Dendritic cell treated with granulocyte-macrophage colony-stimulating factor and Interleukin-4, amounts not matched to agents 40 ng/mL and 50 ng/mL, for 4 days (primary cell): ENCODE measurements at regions not wholly inside any gene's neighbourhood (a gene's known extent, or its start where the extent isn't known, plus 50 kb on each side); places are given as distances from the start of the nearest gene placed in this dataset.

Experiments
- H3K27ac Mint-ChIP-seq: one replicate; pipeline ENCODE4 v1.8.0; 2022; ENCODE audit warnings: mild to moderate bottlenecking, mixed read lengths
- H3K27me3 Mint-ChIP-seq: one replicate; pipeline ENCODE4 v1.8.0; 2022; ENCODE audit warnings: mild to moderate bottlenecking, mixed read lengths
- H3K36me3 Mint-ChIP-seq: one replicate; pipeline ENCODE4 v1.8.0; 2022; ENCODE audit warnings: low read depth, mixed read lengths
- H3K4me1 Mint-ChIP-seq: one replicate; pipeline ENCODE4 v1.8.0; 2022; ENCODE audit warnings: low read depth, mixed read lengths
- H3K4me3 Mint-ChIP-seq: one replicate; pipeline ENCODE4 v1.8.0; 2022; ENCODE audit warnings: mild to moderate bottlenecking, moderate library complexity, mixed read lengths
- H3K9me3 Mint-ChIP-seq: one replicate; pipeline ENCODE4 v1.8.0; 2022; ENCODE audit warnings: mixed read lengths
- intact Hi-C: fragments of 100-400 bp; cut with micrococcal nuclease; formaldehyde crosslinking; loops from one replicate; pipeline ENCODE4 v1.15.0; 2022

DNA sequence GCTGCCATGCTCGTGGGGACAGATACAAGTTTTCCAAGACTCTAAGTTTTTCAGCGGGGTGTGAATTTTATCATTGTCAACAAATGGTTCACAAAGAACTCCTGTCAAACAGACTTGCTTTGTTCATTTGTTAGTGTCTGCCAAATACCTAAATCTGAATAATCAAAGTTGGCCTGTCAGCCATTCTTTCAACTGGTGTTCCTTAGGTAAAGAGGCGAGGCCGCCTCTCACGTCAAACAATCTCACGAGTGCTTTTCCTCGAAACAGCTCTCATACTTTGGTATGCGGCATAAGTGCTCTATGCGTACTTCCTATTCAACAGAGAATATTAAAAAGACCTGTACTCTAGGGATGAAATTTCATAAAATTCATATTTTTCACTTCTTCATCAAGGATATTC, 51.4 kb upstream of the KANK4 start:
- no peaks in the 10 kb centered on the region for H3K4me1 Mint-ChIP-seq
- H3K36me3 Mint-ChIP-seq: no peaks in the 10 kb centered on the region
- H3K4me3 Mint-ChIP-seq: no peak overlapping the region
- peaks cover 7% of the 10 kb centered on the region for H3K27me3 Mint-ChIP-seq
- no peak overlapping the region for H3K27ac Mint-ChIP-seq
- intact Hi-C loops: no loop called here
- H3K9me3 Mint-ChIP-seq: peaks cover 7% of the 10 kb centered on the region

- H3K4me3 Mint-ChIP-seq: no peak overlapping the region
- no peaks in the 10 kb centered on the region for H3K36me3 Mint-ChIP-seq
- peaks cover 7% of the 10 kb centered on the region for H3K9me3 Mint-ChIP-seq
- H3K4me1 Mint-ChIP-seq: no peaks in the 10 kb centered on the region
- no peak overlapping the region for H3K27ac Mint-ChIP-seq
- H3K27me3 Mint-ChIP-seq: peaks cover 7% of the 10 kb centered on the region
- intact Hi-C loops: no loop called here
These were observed 52.1 kb upstream of the KANK4 start for GRCh38 chr1:62371375-62371774.

DNA sequence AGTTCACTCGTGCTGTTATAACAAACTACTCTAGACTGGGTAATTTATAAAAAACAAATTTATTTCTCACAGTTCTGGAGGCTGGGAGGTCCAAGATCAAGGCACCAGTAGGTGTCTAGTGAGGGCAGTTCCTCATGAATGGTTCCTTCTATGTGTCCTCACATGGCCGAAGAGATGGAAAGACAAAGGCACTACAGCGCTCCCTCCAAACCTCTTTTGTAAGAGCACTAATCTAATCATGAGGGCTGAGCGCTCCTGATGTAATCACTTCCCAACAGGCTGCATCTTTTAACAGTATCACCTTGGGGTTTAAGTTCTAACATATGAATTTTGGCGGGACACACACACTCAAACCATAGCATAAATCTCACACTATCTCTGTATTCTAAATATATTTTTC, 54.0 kb upstream of the KANK4 start:
- no peaks in the 10 kb centered on the region for H3K4me1 Mint-ChIP-seq
- H3K4me3 Mint-ChIP-seq: no peak overlapping the region

GRCh38 chr1:62377043-62377562, 57.9 kb upstream of the KANK4 start:
- intact Hi-C loops: no loop called here
- Mint-ChIP-seq H3K9me3 (no peaks in the 10 kb centered on the region), H3K36me3 (no peaks in the 10 kb centered on the region), H3K27me3 (no peaks in the 10 kb centered on the region), H3K4me3 (no peak overlapping the region), H3K27ac (no peak overlapping the region), H3K4me1 (no peaks in the 10 kb centered on the region)

More for the DNA sequence above, 54.0 kb upstream of the KANK4 start:
- H3K27me3 Mint-ChIP-seq: peaks cover 5% of the 10 kb centered on the region
- intact Hi-C loops: no loop called here
- no peaks in the 10 kb centered on the region for H3K9me3 Mint-ChIP-seq
- no peaks in the 10 kb centered on the region for H3K36me3 Mint-ChIP-seq
- H3K27ac Mint-ChIP-seq: no peak overlapping the region

DNA sequence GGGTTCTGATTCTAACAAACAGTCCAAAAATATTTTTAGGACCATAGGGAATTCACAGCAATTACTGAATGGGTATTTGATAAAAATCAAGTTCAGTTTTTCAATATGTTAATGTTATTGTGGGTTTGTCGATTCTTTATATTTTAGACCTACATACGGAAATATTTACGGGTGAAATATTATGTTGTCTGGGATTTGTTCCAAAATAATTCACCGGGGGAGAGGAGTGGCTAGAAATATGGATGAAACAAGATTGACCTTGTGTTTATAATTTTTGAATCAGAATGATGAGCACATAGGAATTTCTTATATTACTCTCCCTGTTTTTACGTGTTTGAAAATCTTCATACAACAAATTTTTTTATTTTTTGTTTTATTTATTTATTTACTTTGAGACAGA, 56.7 kb upstream of the USP1 start:
- intact Hi-C loops: no loop called here
- Mint-ChIP-seq H3K27me3 (no peaks in the 10 kb centered on the region), H3K27ac (no peak overlapping the region), H3K4me3 (no peak overlapping the region), H3K36me3 (no peaks in the 10 kb centered on the region), H3K9me3 (no peaks in the 10 kb centered on the region), H3K4me1 (no peaks in the 10 kb centered on the region)

DNA sequence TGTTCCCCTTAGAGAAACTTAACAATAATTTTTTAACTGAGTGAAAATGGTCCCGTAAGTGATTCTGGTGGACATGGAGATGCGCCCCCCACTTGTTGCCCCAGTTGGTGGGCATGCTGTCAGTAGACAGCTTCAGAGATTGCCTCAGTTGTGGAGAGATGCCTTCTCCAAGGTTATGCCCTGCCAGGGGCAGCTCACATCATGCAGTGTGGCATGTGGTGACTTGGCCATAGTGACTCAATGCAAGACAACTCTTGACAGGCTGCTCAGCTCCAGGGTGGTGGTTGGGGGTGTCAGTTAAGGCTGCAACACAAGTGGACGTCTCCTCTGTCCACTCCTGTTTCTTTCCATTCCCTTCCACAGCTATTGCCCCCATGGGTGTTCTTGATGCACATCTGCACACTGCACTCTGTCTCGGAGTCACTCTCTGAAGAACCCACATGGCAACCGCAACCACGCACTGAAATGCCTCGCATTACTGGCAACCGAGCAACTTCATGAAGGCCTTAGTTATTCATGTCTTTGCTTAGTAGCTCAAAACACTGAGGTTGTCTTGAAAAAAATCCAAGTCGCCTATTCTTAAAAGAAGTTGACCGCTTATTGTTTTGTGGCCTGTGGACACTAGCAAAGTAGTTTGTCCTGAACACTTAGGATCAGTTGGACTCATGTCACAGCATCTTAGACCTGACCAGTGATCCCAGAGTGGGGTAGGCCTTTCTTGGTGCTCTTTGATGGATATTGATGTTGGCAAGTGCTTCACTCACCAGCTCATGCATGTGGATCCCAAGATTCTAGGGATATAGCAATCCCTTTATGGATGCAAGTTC, 54.8 kb upstream of the USP1 start:
- Mint-ChIP-seq H3K4me3 (no peak overlapping the region), H3K9me3 (no peaks in the 10 kb centered on the region), H3K27me3 (no peaks in the 10 kb centered on the region), H3K27ac (no peak overlapping the region), H3K4me1 (no peaks in the 10 kb centered on the region), H3K36me3 (no peaks in the 10 kb centered on the region)
- intact Hi-C loops: loop anchor here (1.0 kb wide), 1 partner anchor 13 kb away; no protein-coding TSS in a partner anchor

GRCh38 chr1:62382658-62382955, 54.2 kb upstream of the USP1 start:
- no peak overlapping the region for H3K27ac Mint-ChIP-seq
- no peaks in the 10 kb centered on the region for H3K9me3 Mint-ChIP-seq
- no peak overlapping the region for H3K4me3 Mint-ChIP-seq
- no peaks in the 10 kb centered on the region for H3K4me1 Mint-ChIP-seq
- H3K36me3 Mint-ChIP-seq: no peaks in the 10 kb centered on the region
- intact Hi-C loops: loop anchor here (1.0 kb wide), 1 partner anchor 13 kb away; no protein-coding TSS in a partner anchor
- H3K27me3 Mint-ChIP-seq: peaks cover 1% of the 10 kb centered on the region

- no peak overlapping the region for H3K4me3 Mint-ChIP-seq
These were observed 52.4 kb upstream of the USP1 start for GRCh38 chr1:62384276-62385005.

GRCh38 chr1:62385923-62386322, 50.9 kb upstream of the USP1 start:
- Mint-ChIP-seq H3K27me3 (peaks cover 1% of the 10 kb centered on the region), H3K4me1 (no peaks in the 10 kb centered on the region), H3K4me3 (no peak overlapping the region), H3K9me3 (no peaks in the 10 kb centered on the region), H3K27ac (no peak overlapping the region), H3K36me3 (no peaks in the 10 kb centered on the region)
- intact Hi-C loops: no loop called here

More at GRCh38 chr1:62384276-62385005, 52.4 kb upstream of the USP1 start:
- Mint-ChIP-seq H3K36me3 (no peaks in the 10 kb centered on the region), H3K27ac (no peak overlapping the region), H3K4me1 (no peaks in the 10 kb centered on the region), H3K27me3 (peaks cover 1% of the 10 kb centered on the region), H3K9me3 (no peaks in the 10 kb centered on the region)
- intact Hi-C loops: no loop called here

DNA sequence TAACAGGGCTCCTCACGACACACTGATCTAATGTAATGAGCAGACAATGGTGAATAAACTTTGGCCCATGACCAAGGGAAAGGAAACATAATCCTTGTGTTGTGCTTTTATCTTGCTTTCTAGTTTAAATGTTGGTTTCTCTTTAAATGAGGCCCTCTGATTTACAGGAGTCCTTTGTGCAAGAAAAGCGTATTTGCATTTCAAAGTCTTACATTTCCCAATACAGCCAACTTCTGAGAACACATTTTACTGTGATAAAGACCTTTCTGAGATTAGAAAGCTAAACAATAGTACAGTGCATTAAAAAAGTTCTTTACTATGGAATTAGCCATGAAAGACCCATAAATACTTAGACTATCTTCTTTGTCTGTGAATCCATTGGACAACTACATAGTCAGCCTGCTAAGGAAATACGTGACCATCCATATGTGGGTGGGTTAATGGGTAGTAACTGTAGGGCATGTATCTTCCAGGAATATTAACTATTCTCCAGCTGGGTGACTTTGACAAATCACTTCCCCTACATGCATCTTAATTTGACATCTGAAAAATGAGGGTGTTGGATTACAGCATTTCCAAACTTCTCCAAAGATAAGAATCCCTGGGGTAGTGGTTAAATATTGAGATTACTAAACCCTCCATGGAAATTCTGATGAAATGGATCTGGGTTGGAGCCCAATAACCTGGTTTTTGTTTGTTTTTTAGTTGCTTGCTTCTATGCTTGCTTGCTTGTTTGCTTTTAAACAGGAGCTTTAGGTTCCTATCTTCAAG, 50.3 kb upstream of the USP1 start:
- Mint-ChIP-seq H3K27me3 (peaks cover 1% of the 10 kb centered on the region), H3K9me3 (no peaks in the 10 kb centered on the region), H3K4me3 (no peak overlapping the region), H3K27ac (no peak overlapping the region), H3K36me3 (no peaks in the 10 kb centered on the region), H3K4me1 (no peaks in the 10 kb centered on the region)
- intact Hi-C loops: no loop called here
